ENCODE measurements at regions not wholly inside any gene's neighbourhood (a gene's known extent, or its start where the extent isn't known, plus 50 kb on each side); places are given as distances from the start of the nearest gene placed in this dataset.

- TF ChIP-seq CTCF (IDR thresholded peaks at IDR 0.05; ENCODE audit: insufficient read depth, low read depth, low read length) = no peak
- no peak for TF ChIP-seq EZH2 (IDR thresholded peaks at IDR 0.05; ENCODE audit: insufficient read depth, low read length)
Observed at GRCh38 chr11:43573873-43574272, 106.7 kb upstream of the HSD17B12 start.
